Fibroblast of the aortic adventitia (primary cell): ENCODE measurements at regions not wholly inside any gene's neighbourhood (a gene's known extent, or its start where the extent isn't known, plus 50 kb on each side); places are given as distances from the start of the nearest gene placed in this dataset.

ENCODE experiments used
- DNase-seq: peaks from one replicate; pipeline ENCODE4 v3.0.0-alpha.2; 2010; ENCODE audit warnings: low read depth
- H3K4me3 ChIP-seq: 2 replicates; pipeline ENCODE4 v1.5.1; 2011; ENCODE audit warnings: low read depth, mild to moderate bottlenecking, control low read depth, low read length, moderate library complexity
- TF ChIP-seq, protein P1 (sequence below): IDR thresholded peaks from 2 replicates; pipeline ENCODE4 v1.5.1; 2011; ENCODE audit warnings: mild to moderate bottlenecking, low read length, control low read depth, inconsistent platforms; ENCODE audit not compliant: insufficient read depth

DNA sequence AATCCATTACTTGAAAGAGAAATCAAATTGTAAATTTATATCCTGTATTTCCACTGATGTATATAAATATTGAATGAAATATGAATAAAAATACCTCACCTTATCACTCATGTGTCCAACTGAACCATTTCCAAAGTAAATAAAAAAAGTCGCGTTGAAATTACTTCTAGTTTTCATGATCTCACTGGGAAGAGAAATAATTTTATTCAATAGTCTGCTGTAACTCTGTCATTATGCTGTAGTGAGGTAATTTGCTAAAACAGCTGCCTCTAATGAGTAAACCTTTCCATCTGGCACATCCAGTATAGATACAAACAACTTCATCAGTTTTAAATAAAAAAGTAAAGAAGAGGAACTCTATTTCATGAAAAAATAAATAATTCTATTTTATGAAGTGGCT is 611.5 kb downstream of the ZNF608 start:
- TF ChIP-seq, protein P1, sequence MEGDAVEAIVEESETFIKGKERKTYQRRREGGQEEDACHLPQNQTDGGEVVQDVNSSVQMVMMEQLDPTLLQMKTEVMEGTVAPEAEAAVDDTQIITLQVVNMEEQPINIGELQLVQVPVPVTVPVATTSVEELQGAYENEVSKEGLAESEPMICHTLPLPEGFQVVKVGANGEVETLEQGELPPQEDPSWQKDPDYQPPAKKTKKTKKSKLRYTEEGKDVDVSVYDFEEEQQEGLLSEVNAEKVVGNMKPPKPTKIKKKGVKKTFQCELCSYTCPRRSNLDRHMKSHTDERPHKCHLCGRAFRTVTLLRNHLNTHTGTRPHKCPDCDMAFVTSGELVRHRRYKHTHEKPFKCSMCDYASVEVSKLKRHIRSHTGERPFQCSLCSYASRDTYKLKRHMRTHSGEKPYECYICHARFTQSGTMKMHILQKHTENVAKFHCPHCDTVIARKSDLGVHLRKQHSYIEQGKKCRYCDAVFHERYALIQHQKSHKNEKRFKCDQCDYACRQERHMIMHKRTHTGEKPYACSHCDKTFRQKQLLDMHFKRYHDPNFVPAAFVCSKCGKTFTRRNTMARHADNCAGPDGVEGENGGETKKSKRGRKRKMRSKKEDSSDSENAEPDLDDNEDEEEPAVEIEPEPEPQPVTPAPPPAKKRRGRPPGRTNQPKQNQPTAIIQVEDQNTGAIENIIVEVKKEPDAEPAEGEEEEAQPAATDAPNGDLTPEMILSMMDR = no peak
- H3K4me3 ChIP-seq = no peak overlapping the region
- no peak for DNase-seq

DNA sequence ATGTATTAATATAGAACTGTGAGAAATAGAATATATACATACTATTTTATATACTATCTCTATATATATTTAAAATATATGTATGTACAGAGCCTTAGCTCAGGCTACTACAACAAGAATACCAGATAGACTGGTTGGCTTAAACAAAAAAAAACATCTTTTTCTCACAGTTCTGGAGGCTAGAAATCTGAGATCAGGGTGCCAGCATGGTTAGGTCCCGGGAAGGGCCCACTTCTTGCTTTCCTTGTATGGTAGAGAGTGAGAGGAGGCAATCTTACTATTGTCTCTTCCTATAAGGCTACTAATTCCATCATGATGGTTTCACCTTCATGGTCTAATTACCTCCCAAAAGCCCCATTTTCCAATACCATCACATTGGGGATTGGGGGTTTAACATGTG is 613.0 kb downstream of the ZNF608 start:
- no peak for DNase-seq
- no peak overlapping the region for H3K4me3 ChIP-seq
- TF ChIP-seq, protein P1 = no peak

- no peak for DNase-seq
- no peak overlapping the region for H3K4me3 ChIP-seq
- TF ChIP-seq, protein P1 = no peak
These were observed 613.6 kb downstream of the ZNF608 start for GRCh38 chr5:124132843-124133242.

GRCh38 chr5:124131466-124131865 is 615.0 kb downstream of the ZNF608 start:
- no peak for DNase-seq
- TF ChIP-seq, protein P1 = no peak
- no peak overlapping the region for H3K4me3 ChIP-seq

- no peak for DNase-seq
- TF ChIP-seq, protein P1 = no peak
These were observed 615.6 kb downstream of the ZNF608 start for GRCh38 chr5:124130816-124131215.

GRCh38 chr5:124128867-124129266 is 616.9 kb downstream of the CSNK1G3 start:
- TF ChIP-seq, protein P1 = no peak
- H3K4me3 ChIP-seq = no peak overlapping the region
- no peak for DNase-seq

More at GRCh38 chr5:124130816-124131215, 615.6 kb downstream of the ZNF608 start:
- no peak overlapping the region for H3K4me3 ChIP-seq

- no peak for DNase-seq
- TF ChIP-seq, protein P1 = no peak
- H3K4me3 ChIP-seq = no peak overlapping the region
These were observed 614.7 kb downstream of the CSNK1G3 start for GRCh38 chr5:124126504-124127217.
